GM06990 (cell line): ENCODE measurements at regions not wholly inside any gene's neighbourhood (a gene's known extent, or its start where the extent isn't known, plus 50 kb on each side); places are given as distances from the start of the nearest gene placed in this dataset.

Experiments used
- DNase-seq: peaks from one replicate; pipeline ENCODE4 v3.0.0-alpha.2; 2011; ENCODE audit not compliant: insufficient read length; ENCODE audit errors: extremely low read depth
- H3K27me3 ChIP-seq: replicated peaks from 2 replicates; pipeline ENCODE4 v1.6.0; 2011; ENCODE audit warnings: low read length; ENCODE audit not compliant: control insufficient read depth, insufficient read depth
- H3K36me3 ChIP-seq: 2 replicates; pipeline ENCODE4 v1.5.1; 2011; ENCODE audit warnings: low read length; ENCODE audit not compliant: control insufficient read depth, insufficient read depth
- H3K4me3 ChIP-seq: replicated peaks from 2 replicates; pipeline ENCODE4 v1.5.1; 2011; ENCODE audit warnings: low read depth, mild to moderate bottlenecking, control low read depth, low read length
- CTCF ChIP-seq: IDR thresholded peaks from 2 replicates; pipeline ENCODE4 v1.5.1; 2011; ENCODE audit warnings: low read length, control low read depth, mild to moderate bottlenecking, inconsistent platforms; ENCODE audit not compliant: insufficient read depth, poor library complexity, severe bottlenecking

GRCh38 chr4:81688085-81688484 lies 216.4 kb upstream of the RASGEF1B start:
- peak; percentile 11 for TF ChIP-seq CTCF
- no peak overlapping the region for H3K4me3 ChIP-seq
- H3K36me3 ChIP-seq, result no peaks in the 10 kb centered on the region
- no peaks in the 10 kb centered on the region; the same call in 1 of the 2 replicates for H3K27me3 ChIP-seq
- no peak for DNase-seq

GRCh38 chr4:81687471-81687870 lies 215.8 kb upstream of the RASGEF1B start:
- Histone ChIP-seq H3K27me3 (no peaks in the 10 kb centered on the region; the same call in 1 of the 2 replicates), H3K36me3 (no peaks in the 10 kb centered on the region), H3K4me3 (no peak overlapping the region)
- TF ChIP-seq CTCF, result no peak
- no peak for DNase-seq

- DNase-seq, result no peak
- no peak for TF ChIP-seq CTCF
Observed at GRCh38 chr4:81685104-81685503, 213.4 kb upstream of the RASGEF1B start.

GRCh38 chr4:81684352-81684751 lies 212.6 kb upstream of the RASGEF1B start:
- no peak for TF ChIP-seq CTCF
- H3K27me3 ChIP-seq, result no peaks in the 10 kb centered on the region
- H3K4me3 ChIP-seq, result no peak overlapping the region
- no peaks in the 10 kb centered on the region for H3K36me3 ChIP-seq
- DNase-seq, result no peak

More at GRCh38 chr4:81685104-81685503, 213.4 kb upstream of the RASGEF1B start:
- Histone ChIP-seq H3K27me3 (no peaks in the 10 kb centered on the region; the same call in 1 of the 2 replicates), H3K4me3 (no peak overlapping the region), H3K36me3 (no peaks in the 10 kb centered on the region)

GRCh38 chr4:81682492-81682891 lies 210.8 kb upstream of the RASGEF1B start:
- Histone ChIP-seq H3K4me3 (no peak overlapping the region), H3K27me3 (no peaks in the 10 kb centered on the region), H3K36me3 (no peaks in the 10 kb centered on the region)
- no peak for TF ChIP-seq CTCF
- no peak for DNase-seq

GRCh38 chr4:81679315-81679714 lies 207.6 kb upstream of the RASGEF1B start:
- no peak for DNase-seq
- 0 out of 2 replicates have a peak, but pooled peaks cover 1% of the 10 kb centered on the region for H3K27me3 ChIP-seq
- TF ChIP-seq CTCF, result no peak
- H3K4me3 ChIP-seq, result no peak overlapping the region
- H3K36me3 ChIP-seq, result no peaks in the 10 kb centered on the region
